ENCODE measurements at regions not wholly inside any gene's neighbourhood (a gene's known extent, or its start where the extent isn't known, plus 50 kb on each side); places are given as distances from the start of the nearest gene placed in this dataset.

GRCh38 chr9:99537996-99538395 is 283.7 kb upstream of the NR4A3 start:
- Histone ChIP-seq H2AFZ (ENCODE audit: low read length) (no peak overlapping the region), H4K20me1 (ENCODE audit: insufficient read depth, low read length) (no peaks in the 10 kb centered on the region), H3K27ac (ENCODE audit: low read depth, low read length, poor library complexity, severe bottlenecking) (no peak overlapping the region), H3K9ac (ENCODE audit: low read length) (no peak overlapping the region), H3K79me2 (ENCODE audit: insufficient read depth, low read length) (no peaks in the 10 kb centered on the region), H3K4me1 (ENCODE audit: insufficient read depth, low read length, severe bottlenecking) (no peaks in the 10 kb centered on the region), H3K4me2 (ENCODE audit: low read length) (no peak overlapping the region), H3K9me3 (ENCODE audit: low read length) (no peaks in the 10 kb centered on the region), H3K9me2 (ENCODE audit: low read depth, low read length) (no peaks in the 10 kb centered on the region), H3K27me3 (ENCODE audit: insufficient read depth, low read length) (no peaks in the 10 kb centered on the region), H3F3A (ENCODE audit: insufficient read depth, low read length) (no peaks in the 10 kb centered on the region), H3K36me3 (ENCODE audit: insufficient read depth, low read length) (no peaks in the 10 kb centered on the region), H3K4me3 (ENCODE audit: low read depth, low read length, poor library complexity, severe bottlenecking) (no peak overlapping the region)
- TF ChIP-seq CTCF (IDR thresholded peaks at IDR 0.05; ENCODE audit: low read length) (no peak), EZH2 (IDR thresholded peaks at IDR 0.05; ENCODE audit: borderline replicate concordance, low read length) (no peak)

GRCh38 chr9:99544526-99544925 is 277.2 kb upstream of the NR4A3 start:
- no peaks in the 10 kb centered on the region for H3K4me1 ChIP-seq (ENCODE audit: insufficient read depth, low read length, severe bottlenecking)
- TF ChIP-seq CTCF (IDR thresholded peaks at IDR 0.05; ENCODE audit: low read length) (no peak), EZH2 (IDR thresholded peaks at IDR 0.05; ENCODE audit: borderline replicate concordance, low read length) (no peak)

GRCh38 chr9:99549441-99549840 is 272.2 kb upstream of the NR4A3 start:
- no peak overlapping the region for H3K4me2 ChIP-seq (ENCODE audit: low read length)
- H3K4me1 ChIP-seq (ENCODE audit: insufficient read depth, low read length, severe bottlenecking), result no peaks in the 10 kb centered on the region
- H3K36me3 ChIP-seq (ENCODE audit: insufficient read depth, low read length), result no peaks in the 10 kb centered on the region
- H3K4me3 ChIP-seq (ENCODE audit: low read depth, low read length, poor library complexity, severe bottlenecking), result no peak overlapping the region
- H3K9me3 ChIP-seq (ENCODE audit: low read length), result no peaks in the 10 kb centered on the region
- H4K20me1 ChIP-seq (ENCODE audit: insufficient read depth, low read length), result no peaks in the 10 kb centered on the region
- H3F3A ChIP-seq (ENCODE audit: insufficient read depth, low read length), result no peaks in the 10 kb centered on the region
- H3K9ac ChIP-seq (ENCODE audit: low read length), result no peak overlapping the region
- no peak overlapping the region for H2AFZ ChIP-seq (ENCODE audit: low read length)
- no peaks in the 10 kb centered on the region for H3K79me2 ChIP-seq (ENCODE audit: insufficient read depth, low read length)
- H3K27ac ChIP-seq (ENCODE audit: low read depth, low read length, poor library complexity, severe bottlenecking), result no peak overlapping the region
- no peaks in the 10 kb centered on the region for H3K27me3 ChIP-seq (ENCODE audit: insufficient read depth, low read length)
- H3K9me2 ChIP-seq (ENCODE audit: low read depth, low read length), result no peaks in the 10 kb centered on the region
- TF ChIP-seq EZH2 (IDR thresholded peaks at IDR 0.05; ENCODE audit: borderline replicate concordance, low read length) (no peak), CTCF (IDR thresholded peaks at IDR 0.05; ENCODE audit: low read length) (no peak)

More at GRCh38 chr9:99544526-99544925, 277.2 kb upstream of the NR4A3 start:
- Histone ChIP-seq H3F3A (ENCODE audit: insufficient read depth, low read length) (no peaks in the 10 kb centered on the region), H3K9me3 (ENCODE audit: low read length) (no peaks in the 10 kb centered on the region), H3K4me2 (ENCODE audit: low read length) (no peak overlapping the region), H3K27ac (ENCODE audit: low read depth, low read length, poor library complexity, severe bottlenecking) (no peak overlapping the region), H3K9me2 (ENCODE audit: low read depth, low read length) (no peaks in the 10 kb centered on the region), H3K4me3 (ENCODE audit: low read depth, low read length, poor library complexity, severe bottlenecking) (no peak overlapping the region), H3K9ac (ENCODE audit: low read length) (no peak overlapping the region), H3K79me2 (ENCODE audit: insufficient read depth, low read length) (no peaks in the 10 kb centered on the region), H4K20me1 (ENCODE audit: insufficient read depth, low read length) (no peaks in the 10 kb centered on the region), H3K27me3 (ENCODE audit: insufficient read depth, low read length) (no peaks in the 10 kb centered on the region), H3K36me3 (ENCODE audit: insufficient read depth, low read length) (no peaks in the 10 kb centered on the region), H2AFZ (ENCODE audit: low read length) (no peak overlapping the region)
